Inflammatory macrophage treated with lipopolysaccharide for 4 hours (primary cell): ENCODE measurements at regions not wholly inside any gene's neighbourhood (a gene's known extent, or its start where the extent isn't known, plus 50 kb on each side); places are given as distances from the start of the nearest gene placed in this dataset.
A peak's percentile ranks its signal among the peaks of the same experiment; 100 is the strongest.

Experiments used
- DNase-seq: peaks from one replicate; pipeline ENCODE4 v3.0.0-alpha.2; 2020

DNA sequence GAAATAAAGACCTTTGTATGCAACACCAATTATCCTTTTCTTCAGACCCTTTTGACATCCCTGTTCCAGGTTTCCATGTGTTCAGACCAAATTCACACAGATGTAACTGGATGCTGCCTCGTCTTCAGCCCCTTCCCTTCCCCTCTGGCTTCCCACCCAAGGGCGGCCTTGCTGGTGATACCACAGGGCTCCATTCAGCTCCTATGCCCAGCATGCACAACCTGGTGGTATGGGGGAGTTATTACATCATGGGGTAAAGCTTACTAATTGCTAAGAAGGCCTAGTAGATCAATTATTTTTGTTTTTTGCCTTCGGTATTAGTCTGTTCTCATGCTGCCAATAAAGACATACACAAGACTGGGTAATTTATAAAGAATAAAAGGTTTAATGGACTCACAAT, 317.0 kb upstream of the CXXC4 start:
- no peak for DNase-seq

- DNase-seq, result no peak
These were observed 321.0 kb upstream of the CXXC4 start for GRCh38 chr4:104815665-104816064.

DNA sequence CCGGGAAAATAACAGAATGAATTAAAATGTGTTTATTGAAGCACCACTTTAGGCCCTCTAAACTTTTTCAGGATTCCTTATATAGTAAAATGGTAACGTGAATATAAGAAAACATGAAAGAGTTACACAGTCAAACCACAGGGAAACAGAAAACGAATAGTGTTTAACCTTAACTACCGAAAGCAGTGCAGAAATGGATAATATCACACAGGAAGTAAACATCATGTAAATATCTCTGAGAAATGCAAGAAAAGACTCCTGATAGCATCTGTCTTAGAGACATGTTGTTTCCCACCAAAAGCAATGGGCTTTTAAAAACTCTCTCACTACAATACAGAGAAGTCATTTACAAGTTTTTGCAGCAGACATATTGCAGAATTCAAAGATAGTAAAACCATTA, 323.9 kb upstream of the CXXC4 start:
- no peak for DNase-seq

DNA sequence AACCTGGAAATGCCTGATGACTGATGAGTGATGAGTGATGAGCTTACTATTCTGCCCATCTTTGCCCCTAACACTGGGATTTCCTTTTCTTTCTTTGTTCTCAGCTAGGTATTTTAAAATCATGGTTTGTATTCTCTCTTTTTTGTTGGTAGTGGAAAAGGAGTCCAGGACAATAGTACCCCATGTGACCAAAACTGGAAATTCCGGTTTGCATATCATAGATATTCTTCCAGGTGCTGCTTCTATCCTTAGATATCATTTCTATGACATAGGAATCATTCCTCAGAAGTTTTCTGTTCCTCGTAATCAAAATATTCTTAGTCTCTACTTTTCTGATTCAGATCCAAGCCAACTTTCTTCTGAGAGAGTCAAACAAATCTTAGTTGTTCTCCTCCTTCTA, 320.5 kb upstream of the TET2 start:
- DNase-seq, result no peak

- no peak for DNase-seq
These were observed 316.9 kb upstream of the TET2 start for GRCh38 chr4:104829761-104830160.

GRCh38 chr4:104848597-104849225, 298.0 kb upstream of the TET2 start:
- no peak for DNase-seq

DNA sequence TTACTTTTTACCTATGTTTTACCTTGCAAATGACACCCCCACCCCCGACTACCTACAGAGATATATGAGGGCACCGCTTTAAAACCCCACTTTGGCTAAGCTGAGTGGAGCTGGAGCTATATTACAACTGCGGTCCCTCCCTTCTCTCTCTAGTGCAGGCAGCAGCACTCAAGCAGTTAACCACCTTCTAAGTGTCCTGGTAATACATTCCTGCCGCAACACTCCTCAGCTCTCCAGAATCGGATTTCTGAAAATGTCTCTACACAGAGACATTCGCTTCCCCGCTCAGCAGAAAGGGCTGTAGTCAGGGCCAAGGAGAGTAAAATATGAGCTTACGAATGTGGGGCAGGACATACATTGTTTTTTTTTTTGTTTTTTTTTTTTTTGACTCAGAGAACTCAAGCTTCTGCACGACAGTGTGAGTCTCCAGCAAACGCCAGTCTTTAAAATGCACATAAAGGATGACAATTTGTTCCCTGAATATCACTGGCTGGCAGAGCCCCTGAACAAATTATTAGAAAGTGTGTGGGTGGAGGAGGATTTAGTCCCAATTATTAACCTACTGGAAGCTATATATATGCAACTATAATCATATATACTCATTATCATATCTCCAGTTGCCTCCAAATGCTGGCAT, 287.0 kb upstream of the TET2 start:
- no peak for DNase-seq

GRCh38 chr4:104860238-104861123, 286.2 kb upstream of the TET2 start:
- peak; percentile 82 for DNase-seq

- DNase-seq, result no peak
These were observed 279.9 kb upstream of the TET2 start for GRCh38 chr4:104866809-104867208.

DNA sequence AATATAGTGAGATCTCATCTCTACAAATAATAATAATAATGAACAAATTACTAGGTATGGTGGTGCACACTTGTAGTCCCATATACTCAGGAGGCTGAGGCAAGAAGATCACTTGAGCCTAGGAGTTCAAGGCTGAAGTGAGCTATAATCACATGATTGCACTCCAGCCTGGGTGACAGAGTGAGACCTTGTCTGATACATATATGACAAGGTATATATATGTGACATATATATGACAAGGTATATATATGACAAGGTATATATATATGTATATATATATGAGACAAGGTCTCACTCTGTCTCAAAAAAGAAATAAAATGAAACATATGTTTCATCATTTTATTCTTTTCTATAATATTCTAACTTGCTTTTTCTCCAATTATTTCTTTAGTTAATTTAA, 278.1 kb upstream of the TET2 start:
- DNase-seq, result peak; percentile 16

DNA sequence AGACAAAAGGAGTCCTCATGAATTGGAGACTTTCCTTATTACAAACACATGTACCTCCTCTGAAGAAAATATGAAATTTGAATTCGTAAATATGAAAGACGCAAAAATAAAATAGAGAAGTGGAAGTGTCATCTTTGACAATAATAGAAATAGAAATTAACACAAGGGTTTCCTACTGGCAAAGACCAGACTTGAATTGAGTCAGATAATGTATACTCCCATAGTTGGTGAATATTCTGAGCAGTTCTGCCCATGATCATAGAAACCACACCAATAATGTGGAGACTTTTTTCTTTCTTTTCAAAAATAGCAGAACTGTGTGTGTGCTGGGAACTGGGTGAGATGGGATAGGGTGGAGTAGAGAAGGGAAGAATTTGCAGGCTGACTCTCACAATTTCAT, 277.7 kb upstream of the TET2 start:
- peak; percentile 61 for DNase-seq

- DNase-seq, result peak; percentile 69
These were observed 276.8 kb upstream of the TET2 start for GRCh38 chr4:104869831-104870230.

DNA sequence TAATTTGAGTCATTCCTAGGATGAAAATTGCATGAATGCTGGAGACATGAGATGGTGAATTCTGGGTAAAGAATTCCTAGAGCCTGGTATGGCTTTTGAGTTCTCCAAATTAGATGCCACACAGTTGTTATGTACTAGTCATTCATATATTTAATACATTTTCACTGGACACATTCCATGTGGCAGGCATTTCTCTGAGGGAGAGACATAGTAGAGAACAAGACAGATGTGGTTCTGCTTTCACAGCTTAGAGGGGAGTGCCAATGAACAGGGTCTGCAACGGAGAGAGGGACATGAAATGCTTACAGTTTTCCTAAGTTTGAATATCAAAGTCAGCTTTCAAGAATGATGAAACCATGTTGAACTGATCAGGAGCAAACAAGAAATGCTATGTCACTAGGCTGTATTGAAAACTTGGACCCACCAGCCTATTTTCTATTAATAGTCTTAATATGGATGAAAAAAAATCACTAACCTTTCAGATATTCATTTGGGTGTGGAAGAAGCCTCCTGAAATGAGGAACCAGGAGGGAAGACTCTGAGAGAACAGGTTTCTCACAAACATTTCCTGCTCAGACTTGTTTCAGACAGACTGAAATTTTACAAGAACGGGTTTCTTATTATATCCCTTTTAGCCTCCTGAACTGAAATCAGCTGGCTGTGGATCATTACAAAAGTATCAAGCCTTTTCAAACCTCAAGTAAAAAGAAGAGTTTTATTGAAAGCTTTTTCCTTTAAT, 276.0 kb upstream of the TET2 start:
- DNase-seq, result no peak

GRCh38 chr4:104878936-104879335, 267.7 kb upstream of the TET2 start:
- no peak for DNase-seq

- DNase-seq, result no peak
These were observed 267.3 kb upstream of the TET2 start for GRCh38 chr4:104879367-104879766.

DNA sequence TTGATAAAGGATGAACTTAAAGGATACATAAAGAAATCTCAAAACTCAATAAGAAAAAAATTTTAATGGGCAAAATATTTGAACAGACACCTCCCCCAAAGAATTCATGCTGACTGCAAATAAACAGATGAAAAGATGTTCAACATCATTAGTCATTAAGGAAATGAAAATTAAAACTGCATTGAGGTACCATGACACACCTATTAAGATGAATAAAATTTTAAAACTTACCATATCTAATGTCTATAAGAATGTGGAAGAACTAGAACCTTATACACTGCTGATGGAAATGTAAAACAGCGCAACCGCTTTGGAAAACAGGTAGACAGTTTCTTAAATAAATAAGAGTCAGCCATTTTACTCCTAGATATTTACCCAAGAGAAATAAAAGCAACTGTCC, 266.8 kb upstream of the TET2 start:
- no peak for DNase-seq

DNA sequence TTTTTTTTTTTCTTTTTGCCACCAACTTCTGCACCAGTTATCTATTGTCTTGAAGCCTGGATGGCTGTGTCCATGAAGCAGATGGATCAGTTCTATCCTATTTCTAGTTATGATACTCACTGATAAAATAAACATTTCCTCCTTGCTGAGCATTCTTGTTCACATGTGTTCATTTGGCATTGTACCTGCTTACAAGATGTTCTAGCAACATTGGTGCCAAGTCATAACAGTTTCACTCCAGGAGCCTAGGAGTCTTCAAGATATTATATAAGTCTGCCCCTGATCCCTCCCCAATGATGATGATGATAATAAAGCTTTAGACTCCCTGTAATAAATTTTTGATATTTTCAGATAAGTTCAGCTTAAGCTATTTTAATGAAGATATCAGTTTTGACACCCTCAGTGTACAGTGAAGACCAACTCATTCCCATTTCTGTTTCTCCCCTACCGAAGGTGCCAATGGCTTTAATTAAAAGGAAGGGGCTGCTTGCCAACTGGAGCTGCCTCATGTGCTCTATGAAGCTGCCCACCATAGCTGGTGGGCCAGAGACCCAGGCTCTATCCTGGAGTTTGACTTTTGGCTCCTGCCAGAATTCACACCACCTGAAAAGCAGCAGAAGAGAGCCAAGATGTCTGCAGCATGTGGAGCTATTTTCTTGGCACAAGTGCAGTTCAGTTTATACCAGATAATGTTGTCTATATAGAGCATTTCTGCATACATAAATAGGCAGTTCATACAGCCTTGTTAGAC, 265.4 kb upstream of the TET2 start:
- no peak for DNase-seq

DNA sequence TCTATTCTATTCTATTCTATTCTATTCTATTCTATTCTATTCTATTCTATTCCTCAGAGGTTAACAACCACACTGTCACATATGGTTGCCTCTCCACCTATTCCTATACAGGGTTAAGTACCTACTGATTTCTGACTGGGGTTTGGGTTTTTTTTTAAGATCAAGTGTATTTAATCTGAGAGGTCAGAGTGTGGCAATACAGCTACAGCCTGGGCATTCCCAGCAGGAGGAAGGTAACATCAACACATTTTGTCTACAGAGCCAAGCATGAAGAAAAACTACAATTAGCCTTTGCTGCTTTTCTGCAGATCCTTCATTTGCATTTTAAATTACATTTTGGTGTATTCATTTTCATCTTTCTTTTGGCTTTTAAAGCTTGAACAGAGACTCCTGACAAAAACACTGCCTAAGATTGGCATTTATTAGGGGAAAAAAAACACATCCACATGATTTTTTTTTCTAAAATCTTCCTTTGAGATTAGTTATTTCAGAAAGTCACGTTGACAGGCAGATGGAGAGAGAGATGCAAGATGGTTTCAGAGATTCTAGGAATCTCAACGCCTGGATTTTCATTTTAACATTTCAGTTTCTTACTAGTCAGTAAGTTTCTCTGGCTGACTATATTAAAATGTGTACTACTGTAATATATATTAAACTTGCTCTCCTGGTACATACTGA, 255.9 kb upstream of the TET2 start:
- no peak for DNase-seq

DNA sequence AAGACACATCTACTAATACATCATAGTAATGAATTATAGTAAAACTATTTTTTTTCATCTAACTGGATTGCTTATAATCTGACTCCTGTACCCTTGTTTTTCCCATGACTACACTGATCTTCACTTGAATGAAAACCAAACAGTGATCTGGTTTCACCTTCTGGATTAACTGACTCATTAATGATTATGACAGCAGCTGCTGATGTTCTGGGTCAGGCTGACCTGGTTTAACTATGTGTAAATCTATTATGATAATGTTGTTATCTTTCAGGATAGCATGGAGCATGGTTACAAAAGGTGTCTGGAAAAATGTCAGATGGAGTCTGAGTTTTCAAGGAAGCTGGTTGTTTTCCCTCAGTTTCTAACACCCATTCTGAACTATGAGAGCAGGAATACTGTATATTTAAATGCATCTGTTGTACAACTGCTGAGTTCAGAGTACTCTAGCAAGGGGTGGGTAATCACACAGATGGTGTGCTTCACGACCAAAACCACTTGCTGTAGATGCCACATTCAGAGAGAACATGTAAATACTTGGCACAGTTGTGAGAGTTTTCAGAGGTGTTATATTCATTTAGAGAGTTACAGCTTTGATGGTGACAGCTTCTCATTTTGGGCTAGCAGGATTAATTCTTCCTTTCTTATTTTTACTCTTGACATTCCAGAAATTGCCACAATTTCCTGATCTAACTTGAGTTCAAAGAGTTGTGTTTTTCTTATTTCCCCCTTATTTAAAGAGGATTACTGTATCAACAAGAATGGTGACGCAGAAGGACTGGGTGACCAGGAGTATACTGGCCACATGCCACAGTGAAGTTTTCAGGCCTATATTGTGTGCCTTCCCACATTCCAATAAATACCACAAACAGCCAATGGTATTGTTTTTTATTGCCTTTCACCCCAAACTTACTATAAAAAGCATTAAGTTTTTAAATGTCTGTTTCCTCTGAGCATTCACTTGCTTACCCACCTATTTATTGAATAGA, 249.7 kb upstream of the TET2 start:
- no peak for DNase-seq

DNA sequence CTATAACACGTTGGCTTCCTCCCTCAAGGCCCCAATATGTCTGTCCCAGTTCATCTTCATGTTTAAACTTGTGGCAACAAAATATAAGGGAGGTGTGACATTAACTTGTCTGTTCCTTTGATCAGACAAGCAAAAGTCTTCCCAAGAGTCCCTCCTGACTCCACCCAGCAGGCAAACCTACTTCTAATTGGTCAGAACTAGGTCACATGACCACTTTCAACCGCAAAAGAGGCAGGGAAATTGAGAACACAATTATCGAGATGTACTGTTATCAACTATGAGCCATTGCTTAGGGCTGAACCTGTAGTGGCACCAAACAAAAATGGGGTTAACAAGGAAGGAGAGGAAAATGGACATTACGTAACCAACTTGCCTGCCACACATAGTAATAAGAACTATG, 246.8 kb upstream of the TET2 start:
- no peak for DNase-seq

DNA sequence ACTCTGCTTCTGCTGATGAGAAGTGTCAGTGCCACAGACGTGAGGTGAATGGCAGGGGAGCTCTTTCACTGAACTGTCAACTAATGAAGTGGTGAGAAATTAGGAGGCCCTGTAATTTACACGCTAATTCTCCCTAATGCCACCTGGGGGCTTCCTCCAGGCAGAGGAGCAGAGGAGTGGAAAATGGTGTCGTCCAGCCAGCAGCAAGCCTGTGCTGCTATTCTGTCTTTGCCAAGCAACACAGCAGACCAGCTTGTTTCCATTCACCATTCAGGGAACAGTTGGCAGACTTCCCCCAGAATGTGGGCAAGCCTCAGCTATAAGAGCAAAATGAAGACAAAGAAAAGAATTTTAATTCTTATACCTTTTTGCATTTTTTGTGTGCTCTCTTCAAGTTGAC, 245.2 kb upstream of the TET2 start:
- no peak for DNase-seq
